B cell (primary cell): ENCODE measurements at regions not wholly inside any gene's neighbourhood (a gene's known extent, or its start where the extent isn't known, plus 50 kb on each side); places are given as distances from the start of the nearest gene placed in this dataset.

Experiments
- ATAC-seq: fragments of 200-7000 bp; cut with Tn5 transposase; one replicate; pipeline ENCODE4 v1.10.0; 2021; ENCODE audit warnings: low read depth, mild to moderate bottlenecking, moderate number of reproducible peaks, moderate library complexity
- CTCF ChIA-PET: fragments of 350-600 bp; sonication (Branson Sonifier 250); formaldehyde crosslinking; loops from one replicate; lab custom pipeline; 2021; ENCODE audit warnings: antibody characterized with exemption, inconsistent platforms; lab: Charles Lee
- POLR2A ChIA-PET: fragments of 350-600 bp; sonication (Branson Sonifier 250); formaldehyde crosslinking; loops from one replicate; lab custom pipeline; 2021; ENCODE audit warnings: antibody characterized with exemption; lab: Charles Lee
- DNase-seq: peaks from one replicate; pipeline ENCODE4 v3.0.0; 2013
- H2AFZ ChIP-seq: 2 replicates; pipeline ENCODE4 v1.6.1; 2012; ENCODE audit warnings: mild to moderate bottlenecking, low read depth, low read length; ENCODE audit not compliant: insufficient read depth, poor library complexity, severe bottlenecking
- H3K27ac ChIP-seq, 2 donors: 1 replicate in 1 of 2; 2 replicates in 1 of 2; pipeline ENCODE4 v1.5.1; 2012 to 2013; ENCODE audit warnings: low read length in 2 of 2, mild to moderate bottlenecking in 2 of 2, moderate library complexity in 1 of 2
- H3K27me3 ChIP-seq, 4 experiments: fragments of 200-600 bp in 1 of 4; sonication (generic) in 1 of 4; replicated peaks in 1 of 4; 1 replicate in 2 of 4; 2 replicates in 2 of 4; pipeline versions ENCODE4 v1.6.1 to v1.7.0; 2013 to 2016; ENCODE audit warnings: low read length in 3 of 4, mild to moderate bottlenecking in 2 of 4, mixed read lengths in 1 of 4, moderate library complexity in 1 of 4; ENCODE audit not compliant: insufficient read depth in 4 of 4, control insufficient read depth in 3 of 4; ENCODE audit errors: control extremely low read depth in 1 of 4
- H3K36me3 ChIP-seq, 2 experiments: replicated peaks in 1 of 2; 1 replicate in 1 of 2; 2 replicates in 1 of 2; pipeline versions ENCODE4 v1.6.1 to v1.7.1; 2013; ENCODE audit warnings: low read length in 1 of 2; ENCODE audit not compliant: insufficient read depth in 2 of 2, control insufficient read depth in 1 of 2; ENCODE audit errors: control extremely low read depth in 1 of 2, extremely low read depth in 1 of 2
- H3K4me1 ChIP-seq, 2 donors: fragments of 200-600 bp in 1 of 2; sonication (generic) in 1 of 2; 1 replicate in 1 of 2; 2 replicates in 1 of 2; pipeline versions ENCODE4 v1.5.1 to v1.6.1; 2013 to 2017; ENCODE audit warnings: low read length in 2 of 2; ENCODE audit not compliant: control insufficient read depth in 2 of 2, insufficient read depth in 2 of 2
- H3K4me2 ChIP-seq: replicated peaks from 2 replicates; pipeline ENCODE3; 2012; ENCODE audit warnings: mild to moderate bottlenecking, low read depth, low read length; ENCODE audit not compliant: poor library complexity, severe bottlenecking
- H3K4me3 ChIP-seq, 5 experiments: fragments of 200-600 bp in 1 of 5; sonication (generic) in 1 of 5; 1 replicate in 3 of 5; 2 replicates in 2 of 5; pipeline versions ENCODE4 v1.5.1 to v1.7.0; 2011 to 2016; ENCODE audit warnings: low read length in 4 of 5, mild to moderate bottlenecking in 4 of 5, low read depth in 2 of 5, control low read depth in 1 of 5, moderate library complexity in 1 of 5; ENCODE audit not compliant: insufficient read depth in 1 of 5; ENCODE audit errors: control extremely low read depth in 1 of 5, extremely low read depth in 1 of 5
- H3K79me2 ChIP-seq: fragments of 200-600 bp; sonication (generic); one replicate; pipeline ENCODE4 v1.6.0; 2016; ENCODE audit warnings: low read length; ENCODE audit not compliant: control insufficient read depth, insufficient read depth
- H3K9ac ChIP-seq: fragments of 200-600 bp; sonication (generic); 2 replicates; pipeline ENCODE4 v1.6.1; 2017; ENCODE audit warnings: mild to moderate bottlenecking, low read length, moderate library complexity
- H3K9me3 ChIP-seq, 3 donors: one replicate each; pipeline versions ENCODE4 v1.6.1 to v1.7.1; 2013; ENCODE audit warnings: low read length in 2 of 3; ENCODE audit not compliant: control insufficient read depth in 2 of 3, insufficient read depth in 1 of 3; ENCODE audit errors: control extremely low read depth in 1 of 3
- H4K20me1 ChIP-seq: 2 replicates; pipeline ENCODE4 v1.6.0; 2012; ENCODE audit warnings: mild to moderate bottlenecking, low read length; ENCODE audit not compliant: insufficient read depth, control insufficient read depth, poor library complexity, severe bottlenecking
- H3K27ac Mint-ChIP-seq: one replicate; pipeline ENCODE4 v1.8.0; 2021; ENCODE audit warnings: mixed read lengths
- H3K27me3 Mint-ChIP-seq: one replicate; pipeline ENCODE4 v1.8.0; 2021; ENCODE audit warnings: mixed read lengths
- H3K4me1 Mint-ChIP-seq: one replicate; pipeline ENCODE4 v1.8.0; 2021; ENCODE audit warnings: mixed read lengths
- H3K4me3 Mint-ChIP-seq: one replicate; pipeline ENCODE4 v1.8.0; 2021; ENCODE audit warnings: mixed read lengths
- H3K9me3 Mint-ChIP-seq: one replicate; pipeline ENCODE4 v1.8.0; 2022; ENCODE audit warnings: mixed read lengths; ENCODE audit not compliant: insufficient read depth
- EZH2 ChIP-seq: IDR thresholded peaks from 2 replicates; pipeline ENCODE4 v1.6.1; 2012; ENCODE audit warnings: borderline replicate concordance, low read depth, mild to moderate bottlenecking, moderate library complexity, low read length; ENCODE audit not compliant: insufficient read depth, poor library complexity, severe bottlenecking
- WGBS: methylation state at CpG from one replicate; pipeline ENCODE4 v1.1.5; 2013; ENCODE audit warnings: missing lambda C conversion rate; ENCODE audit not compliant: insufficient coverage; 5-methylcytosine and 5-hydroxymethylcytosine counted together
- intact Hi-C: fragments of 100-400 bp; cut with micrococcal nuclease; formaldehyde crosslinking; loops from one replicate; pipeline ENCODE4 v1.10.0; 2022
- TF ChIP-seq, protein P1 (sequence below): fragments of 200-600 bp; IDR thresholded peaks from one replicate; pipeline ENCODE4 v1.8.0; 2022; ENCODE audit warnings: antibody characterized with exemption, mild to moderate bottlenecking

- peaks cover 27% of the 10 kb centered on the region for H3K27me3 Mint-ChIP-seq
- no peak overlapping the region for H3K9ac ChIP-seq
- TF ChIP-seq, protein P1, sequence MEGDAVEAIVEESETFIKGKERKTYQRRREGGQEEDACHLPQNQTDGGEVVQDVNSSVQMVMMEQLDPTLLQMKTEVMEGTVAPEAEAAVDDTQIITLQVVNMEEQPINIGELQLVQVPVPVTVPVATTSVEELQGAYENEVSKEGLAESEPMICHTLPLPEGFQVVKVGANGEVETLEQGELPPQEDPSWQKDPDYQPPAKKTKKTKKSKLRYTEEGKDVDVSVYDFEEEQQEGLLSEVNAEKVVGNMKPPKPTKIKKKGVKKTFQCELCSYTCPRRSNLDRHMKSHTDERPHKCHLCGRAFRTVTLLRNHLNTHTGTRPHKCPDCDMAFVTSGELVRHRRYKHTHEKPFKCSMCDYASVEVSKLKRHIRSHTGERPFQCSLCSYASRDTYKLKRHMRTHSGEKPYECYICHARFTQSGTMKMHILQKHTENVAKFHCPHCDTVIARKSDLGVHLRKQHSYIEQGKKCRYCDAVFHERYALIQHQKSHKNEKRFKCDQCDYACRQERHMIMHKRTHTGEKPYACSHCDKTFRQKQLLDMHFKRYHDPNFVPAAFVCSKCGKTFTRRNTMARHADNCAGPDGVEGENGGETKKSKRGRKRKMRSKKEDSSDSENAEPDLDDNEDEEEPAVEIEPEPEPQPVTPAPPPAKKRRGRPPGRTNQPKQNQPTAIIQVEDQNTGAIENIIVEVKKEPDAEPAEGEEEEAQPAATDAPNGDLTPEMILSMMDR, result no peak
- TF ChIP-seq EZH2, result no peak
- H3K4me3 Mint-ChIP-seq, result no peak overlapping the region
- H4K20me1 ChIP-seq, result no peaks in the 10 kb centered on the region
- H3K4me2 ChIP-seq, result no peak overlapping the region
- intact Hi-C loops, result no loop called here
- no peaks in the 10 kb centered on the region for H3K36me3 ChIP-seq
- no peaks in the 10 kb centered on the region for H3K9me3 Mint-ChIP-seq
- H3K9me3 ChIP-seq, result peaks cover 0 to 2% (median 0%) of the 10 kb centered on the region in 3 donors
- POLR2A ChIA-PET, result no interaction called here
- no peak overlapping the region for H3K27ac ChIP-seq
- CTCF ChIA-PET, result no interaction called here
- H3K4me3 ChIP-seq, result no peak overlapping the region
- no peaks in the 10 kb centered on the region for H3K4me1 ChIP-seq
- no peak overlapping the region for H3K27ac Mint-ChIP-seq
- DNase-seq (no peak), ATAC-seq (no peak)
- H3K27me3 ChIP-seq, result peaks cover 0 to 3% (median 0%) of the 10 kb centered on the region in 4 experiments
- H2AFZ ChIP-seq, result no peak overlapping the region
- H3K4me1 Mint-ChIP-seq, result no peaks in the 10 kb centered on the region
- H3K79me2 ChIP-seq, result no peaks in the 10 kb centered on the region
Observed at GRCh38 chr14:65881642-65882041, 469.1 kb downstream of the FUT8 start.

DNA sequence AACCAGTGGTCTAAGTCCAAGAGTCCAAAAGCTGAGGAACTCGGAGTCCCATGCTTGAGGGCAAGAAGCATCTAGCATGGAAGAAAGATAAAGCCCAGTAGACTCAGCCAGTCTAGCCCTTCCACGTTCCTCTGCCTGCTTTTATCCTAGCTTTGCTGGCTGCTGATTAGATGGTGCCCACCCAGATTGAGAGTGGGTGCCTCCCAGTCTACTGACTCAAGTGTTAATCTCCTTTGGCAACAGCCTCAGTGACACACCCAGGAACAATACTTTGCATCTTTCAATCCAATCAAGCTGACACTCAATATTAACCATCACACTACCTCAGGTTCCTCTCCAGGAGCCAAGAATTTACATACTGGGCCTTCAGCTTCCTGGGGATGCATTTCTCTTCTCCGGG lies 476.1 kb downstream of the FUT8 start:
- DNase-seq (no peak), ATAC-seq (no peak)
- Histone ChIP-seq H3K36me3 (no peaks in the 10 kb centered on the region), H3K27me3 (peaks cover 0 to 3% (median 2%) of the 10 kb centered on the region in 4 experiments), H3K4me1 (no peaks in the 10 kb centered on the region), H3K4me3 (no peak overlapping the region), H4K20me1 (no peaks in the 10 kb centered on the region), H2AFZ (no peak overlapping the region), H3K27ac (no peak overlapping the region), H3K9ac (no peak overlapping the region), H3K9me3 (peaks cover 0 to 6% (median 0%) of the 10 kb centered on the region in 3 donors), H3K4me2 (no peak overlapping the region), H3K79me2 (no peaks in the 10 kb centered on the region)
- no peaks in the 10 kb centered on the region for H3K4me1 Mint-ChIP-seq
- ChIA-PET POLR2A (no interaction called here), CTCF (no interaction called here)
- no peak overlapping the region for H3K4me3 Mint-ChIP-seq
- no peak for TF ChIP-seq EZH2
- TF ChIP-seq, protein P1, result no peak
- peaks cover 39% of the 10 kb centered on the region for H3K27me3 Mint-ChIP-seq
- no peak overlapping the region for H3K27ac Mint-ChIP-seq
- 38% methylated on average over 2 of the region's 3 CpGs for WGBS
- H3K9me3 Mint-ChIP-seq, result no peaks in the 10 kb centered on the region
- intact Hi-C loops, result no loop called here
